Neural cell (in vitro differentiated cells): ENCODE measurements at regions not wholly inside any gene's neighbourhood (a gene's known extent, or its start where the extent isn't known, plus 50 kb on each side); places are given as distances from the start of the nearest gene placed in this dataset.

ENCODE experiments used
- H2AFZ ChIP-seq: fragments of 200-600, 300-800 bp; sonication (generic), shearing (Covaris generic); 2 replicates; pipeline ENCODE4 v1.6.0; 2014; ENCODE audit warnings: low read depth, mild to moderate bottlenecking, antibody characterized with exemption, low read length, moderate library complexity
- H3F3A ChIP-seq: fragments of 200-600 bp; shearing (Covaris generic); 2 replicates; pipeline ENCODE4 v1.6.1; 2016; ENCODE audit warnings: mild to moderate bottlenecking, moderate library complexity, mixed read lengths, antibody characterized with exemption, low read length; ENCODE audit not compliant: insufficient read depth, poor library complexity, severe bottlenecking
- H3K27ac ChIP-seq: fragments of 200-600, 300-800 bp; sonication (generic), shearing (Covaris generic); 2 replicates; pipeline ENCODE4 v1.5.1; 2014; ENCODE audit warnings: mild to moderate bottlenecking, low read length, moderate library complexity
- H3K27me3 ChIP-seq: fragments of 300-800, 200-600 bp; sonication (generic), shearing (Covaris generic); 2 replicates; pipeline ENCODE4 v1.6.0; 2014; ENCODE audit warnings: mild to moderate bottlenecking, low read depth, low read length, moderate library complexity; ENCODE audit not compliant: insufficient read depth
- H3K36me3 ChIP-seq: fragments of 300-800, 200-600 bp; sonication (generic), shearing (Covaris generic); 2 replicates; pipeline ENCODE4 v1.5.1; 2014; ENCODE audit warnings: mild to moderate bottlenecking, antibody characterized with exemption, low read length, moderate library complexity; ENCODE audit not compliant: insufficient read depth
- H3K4me2 ChIP-seq: fragments of 300-800, 200-600 bp; sonication (generic), shearing (Covaris generic); 2 replicates; pipeline ENCODE4 v1.6.0; 2014; ENCODE audit warnings: mild to moderate bottlenecking, low read length
- H3K4me3 ChIP-seq: fragments of 300-800, 200-600 bp; sonication (generic), shearing (Covaris generic); 2 replicates; pipeline ENCODE4 v1.5.1; 2014; ENCODE audit warnings: mild to moderate bottlenecking, low read length, moderate library complexity
- H3K79me2 ChIP-seq: fragments of 200-600 bp; shearing (Covaris generic); replicated peaks from 2 replicates; pipeline ENCODE4 v1.6.0; 2014; ENCODE audit warnings: mild to moderate bottlenecking, low read length, moderate library complexity; ENCODE audit not compliant: insufficient read depth
- H3K9ac ChIP-seq: fragments of 300-800, 200-600 bp; sonication (generic), shearing (Covaris generic); 2 replicates; pipeline ENCODE4 v1.6.1; 2016; ENCODE audit warnings: mild to moderate bottlenecking, low read length, mixed read lengths
- H3K9me2 ChIP-seq: fragments of 200-600 bp; shearing (Covaris generic); 2 replicates; pipeline ENCODE4 v1.6.1; 2016; ENCODE audit warnings: mild to moderate bottlenecking, low read length, mixed read lengths; ENCODE audit not compliant: insufficient read depth
- H3K9me3 ChIP-seq: fragments of 200-600, 300-800 bp; sonication (generic), shearing (Covaris generic); 2 replicates; pipeline ENCODE4 v1.6.1; 2016; ENCODE audit warnings: mild to moderate bottlenecking, mixed run types, low read length, moderate library complexity, mixed read lengths
- H4K20me1 ChIP-seq: fragments of 200-600 bp; shearing (Covaris generic); 2 replicates; pipeline ENCODE4 v1.6.1; 2016; ENCODE audit warnings: mild to moderate bottlenecking, mixed run types; ENCODE audit not compliant: insufficient read depth
- EP300 ChIP-seq: fragments of 450-650 bp; conservative IDR thresholded peaks from 2 replicates; pipeline ENCODE4 v1.6.1; 2014; ENCODE audit warnings: antibody characterized with exemption, mild to moderate bottlenecking, moderate library complexity; ENCODE audit not compliant: poor library complexity, severe bottlenecking
- EZH2 ChIP-seq: fragments of 200-600, 300-800 bp; shearing (Covaris generic), sonication (generic); IDR thresholded peaks from 2 replicates; pipeline ENCODE4 v1.6.1; 2014; ENCODE audit warnings: antibody characterized with exemption, low read length, borderline replicate concordance, mild to moderate bottlenecking; ENCODE audit not compliant: insufficient read depth, poor library complexity, severe bottlenecking
- MXI1 ChIP-seq: fragments of 450-650 bp; conservative IDR thresholded peaks from 2 replicates; pipeline ENCODE4 v1.6.1; 2014; ENCODE audit warnings: antibody characterized with exemption, mild to moderate bottlenecking; ENCODE audit not compliant: poor library complexity, severe bottlenecking
- POLR2AphosphoS5 ChIP-seq: IDR thresholded peaks from 2 replicates; pipeline ENCODE4 v1.6.1; 2012
- RAD21 ChIP-seq: fragments of 450-650 bp; conservative IDR thresholded peaks from 2 replicates; pipeline ENCODE4 v1.6.1; 2014; ENCODE audit warnings: antibody characterized with exemption, mild to moderate bottlenecking, moderate library complexity
- SMC3 ChIP-seq: fragments of 450-650 bp; conservative IDR thresholded peaks from 2 replicates; pipeline ENCODE4 v1.6.1; 2014; ENCODE audit warnings: antibody characterized with exemption, mild to moderate bottlenecking, moderate library complexity; ENCODE audit not compliant: poor library complexity
- TAF1 ChIP-seq: IDR thresholded peaks from 2 replicates; pipeline ENCODE4 v1.6.1; 2012; ENCODE audit warnings: low read depth
- TF ChIP-seq, protein P1 (sequence below): fragments of 450-650 bp; IDR thresholded peaks from 2 replicates; pipeline ENCODE4 v1.5.1; 2014; ENCODE audit warnings: antibody characterized with exemption, mild to moderate bottlenecking, moderate library complexity; ENCODE audit not compliant: poor library complexity, severe bottlenecking
- TF ChIP-seq, protein P2 (sequence below): IDR thresholded peaks from 2 replicates; pipeline ENCODE4 v1.6.1; 2012; ENCODE audit warnings: borderline replicate concordance

GRCh38 chr2:160550048-160550447 is 56.4 kb upstream of the RBMS1 start:
- Histone ChIP-seq H2AFZ (no peak overlapping the region), H3K27ac (no peak overlapping the region), H3F3A (no peaks in the 10 kb centered on the region), H3K9me2 (no peaks in the 10 kb centered on the region), H3K36me3 (no peaks in the 10 kb centered on the region), H3K27me3 (no peaks in the 10 kb centered on the region), H4K20me1 (no peaks in the 10 kb centered on the region), H3K4me3 (no peak overlapping the region), H3K9ac (no peak overlapping the region), H3K9me3 (no peaks in the 10 kb centered on the region), H3K79me2 (no peaks in the 10 kb centered on the region), H3K4me2 (no peak overlapping the region)
- TF ChIP-seq SMC3, result no peak

DNA sequence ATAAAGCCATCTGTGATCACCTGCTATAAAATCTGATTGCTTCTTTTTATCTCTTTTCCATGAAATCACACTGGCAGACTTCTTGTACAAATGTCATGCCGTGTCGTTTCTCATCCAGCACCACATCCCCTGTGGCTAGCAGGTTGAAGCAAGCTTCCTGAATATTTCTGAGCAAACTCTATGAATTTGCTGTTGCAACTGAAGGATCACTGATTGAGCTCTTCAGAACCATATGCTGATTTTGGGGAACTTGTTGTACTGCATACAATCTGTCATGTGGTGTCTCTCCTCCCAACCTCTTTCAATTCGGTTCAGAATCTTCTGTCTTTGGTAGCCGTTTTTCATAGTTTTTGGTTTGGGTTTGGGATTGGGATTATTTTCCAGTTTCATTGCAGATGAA is 57.7 kb upstream of the RBMS1 start:
- TF ChIP-seq EZH2 (no peak), EP300 (no peak), RAD21 (no peak), TAF1 (no peak), SMC3 (no peak), MXI1 (no peak), POLR2AphosphoS5 (no peak)
- TF ChIP-seq, protein P1, sequence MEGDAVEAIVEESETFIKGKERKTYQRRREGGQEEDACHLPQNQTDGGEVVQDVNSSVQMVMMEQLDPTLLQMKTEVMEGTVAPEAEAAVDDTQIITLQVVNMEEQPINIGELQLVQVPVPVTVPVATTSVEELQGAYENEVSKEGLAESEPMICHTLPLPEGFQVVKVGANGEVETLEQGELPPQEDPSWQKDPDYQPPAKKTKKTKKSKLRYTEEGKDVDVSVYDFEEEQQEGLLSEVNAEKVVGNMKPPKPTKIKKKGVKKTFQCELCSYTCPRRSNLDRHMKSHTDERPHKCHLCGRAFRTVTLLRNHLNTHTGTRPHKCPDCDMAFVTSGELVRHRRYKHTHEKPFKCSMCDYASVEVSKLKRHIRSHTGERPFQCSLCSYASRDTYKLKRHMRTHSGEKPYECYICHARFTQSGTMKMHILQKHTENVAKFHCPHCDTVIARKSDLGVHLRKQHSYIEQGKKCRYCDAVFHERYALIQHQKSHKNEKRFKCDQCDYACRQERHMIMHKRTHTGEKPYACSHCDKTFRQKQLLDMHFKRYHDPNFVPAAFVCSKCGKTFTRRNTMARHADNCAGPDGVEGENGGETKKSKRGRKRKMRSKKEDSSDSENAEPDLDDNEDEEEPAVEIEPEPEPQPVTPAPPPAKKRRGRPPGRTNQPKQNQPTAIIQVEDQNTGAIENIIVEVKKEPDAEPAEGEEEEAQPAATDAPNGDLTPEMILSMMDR, result no peak
- TF ChIP-seq, protein P2, sequence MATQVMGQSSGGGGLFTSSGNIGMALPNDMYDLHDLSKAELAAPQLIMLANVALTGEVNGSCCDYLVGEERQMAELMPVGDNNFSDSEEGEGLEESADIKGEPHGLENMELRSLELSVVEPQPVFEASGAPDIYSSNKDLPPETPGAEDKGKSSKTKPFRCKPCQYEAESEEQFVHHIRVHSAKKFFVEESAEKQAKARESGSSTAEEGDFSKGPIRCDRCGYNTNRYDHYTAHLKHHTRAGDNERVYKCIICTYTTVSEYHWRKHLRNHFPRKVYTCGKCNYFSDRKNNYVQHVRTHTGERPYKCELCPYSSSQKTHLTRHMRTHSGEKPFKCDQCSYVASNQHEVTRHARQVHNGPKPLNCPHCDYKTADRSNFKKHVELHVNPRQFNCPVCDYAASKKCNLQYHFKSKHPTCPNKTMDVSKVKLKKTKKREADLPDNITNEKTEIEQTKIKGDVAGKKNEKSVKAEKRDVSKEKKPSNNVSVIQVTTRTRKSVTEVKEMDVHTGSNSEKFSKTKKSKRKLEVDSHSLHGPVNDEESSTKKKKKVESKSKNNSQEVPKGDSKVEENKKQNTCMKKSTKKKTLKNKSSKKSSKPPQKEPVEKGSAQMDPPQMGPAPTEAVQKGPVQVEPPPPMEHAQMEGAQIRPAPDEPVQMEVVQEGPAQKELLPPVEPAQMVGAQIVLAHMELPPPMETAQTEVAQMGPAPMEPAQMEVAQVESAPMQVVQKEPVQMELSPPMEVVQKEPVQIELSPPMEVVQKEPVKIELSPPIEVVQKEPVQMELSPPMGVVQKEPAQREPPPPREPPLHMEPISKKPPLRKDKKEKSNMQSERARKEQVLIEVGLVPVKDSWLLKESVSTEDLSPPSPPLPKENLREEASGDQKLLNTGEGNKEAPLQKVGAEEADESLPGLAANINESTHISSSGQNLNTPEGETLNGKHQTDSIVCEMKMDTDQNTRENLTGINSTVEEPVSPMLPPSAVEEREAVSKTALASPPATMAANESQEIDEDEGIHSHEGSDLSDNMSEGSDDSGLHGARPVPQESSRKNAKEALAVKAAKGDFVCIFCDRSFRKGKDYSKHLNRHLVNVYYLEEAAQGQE, result no peak
- no peaks in the 10 kb centered on the region for H3K36me3 ChIP-seq
- no peaks in the 10 kb centered on the region for H3K9me2 ChIP-seq
- no peaks in the 10 kb centered on the region for H3K9me3 ChIP-seq
- H3K4me2 ChIP-seq, result no peak overlapping the region
- H3K4me3 ChIP-seq, result no peak overlapping the region
- H3K9ac ChIP-seq, result no peak overlapping the region
- no peak overlapping the region for H2AFZ ChIP-seq
- no peaks in the 10 kb centered on the region for H3F3A ChIP-seq
- no peaks in the 10 kb centered on the region for H3K27me3 ChIP-seq
- no peaks in the 10 kb centered on the region for H4K20me1 ChIP-seq
- H3K79me2 ChIP-seq, result no peaks in the 10 kb centered on the region
- no peak overlapping the region for H3K27ac ChIP-seq

GRCh38 chr2:160555420-160556071 is 61.9 kb upstream of the RBMS1 start:
- H3K9me2 ChIP-seq, result no peaks in the 10 kb centered on the region
- H3F3A ChIP-seq, result no peaks in the 10 kb centered on the region
- TF ChIP-seq, protein P2, result no peak
- no peak for TF ChIP-seq RAD21
- TF ChIP-seq EP300, result no peak
- TF ChIP-seq SMC3, result no peak
- no peak for TF ChIP-seq TAF1
- TF ChIP-seq MXI1, result no peak
- TF ChIP-seq POLR2AphosphoS5, result no peak
- TF ChIP-seq EZH2, result no peak
- TF ChIP-seq, protein P1, result no peak
- H3K4me3 ChIP-seq, result no peak overlapping the region
- no peak overlapping the region for H2AFZ ChIP-seq
- H3K9ac ChIP-seq, result no peak overlapping the region
- H4K20me1 ChIP-seq, result no peaks in the 10 kb centered on the region
- no peaks in the 10 kb centered on the region for H3K36me3 ChIP-seq
- H3K4me2 ChIP-seq, result no peak overlapping the region
- no peaks in the 10 kb centered on the region for H3K27me3 ChIP-seq
- no peaks in the 10 kb centered on the region for H3K79me2 ChIP-seq
- no peak overlapping the region for H3K27ac ChIP-seq
- H3K9me3 ChIP-seq, result no peaks in the 10 kb centered on the region
